Heart left ventricle (tissue), 13 donors: ENCODE measurements at regions not wholly inside any gene's neighbourhood (a gene's known extent, or its start where the extent isn't known, plus 50 kb on each side); places are given as distances from the start of the nearest gene placed in this dataset.
"Not testable (repeated sequence)": the region's sequence is repeated elsewhere in the genome, so short reads cannot be mapped to it uniquely, and the experiment has no call there.

ENCODE experiments used
- POLR2A ChIP-seq, 2 donors: fragments of 450-650 bp; IDR thresholded peaks; one replicate each; pipeline ENCODE4 v1.6.1; 2017; ENCODE audit warnings: antibody characterized with exemption in 2 of 2, mild to moderate bottlenecking in 2 of 2, moderate library complexity in 2 of 2
- TF ChIP-seq, protein P1 (sequence below), 12 donors: fragments of 200-600 bp; sonication (generic) in 4 of 12; IDR thresholded peaks; one replicate each; pipeline versions ENCODE4 v1.5.0 to v1.8.0; 2018 to 2022; ENCODE audit warnings: antibody characterized with exemption in 12 of 12, mild to moderate bottlenecking in 5 of 12
- donor health status: ischemic (EF 13 %, LVEDD 7.1; RV severe dilation, severe dysfunction).
- donor health status: DM: no; HTN: yes; CAD: no.
- donor health status: DM: no; HTN: no; CAD: no.
- donor health status: ischemic (EF 25% LVEDD 6.9; RV normal size, moderate dysfunction).
- donor health status: ischemic (EF 25% LVEDD 5.7; RV mildly dilated, moderate dysfunction).
- donor health status: ischemic (EF 35%, LVEDD 5.7; RV mildly dilated, moderate dysfunction).
- donor health status: nonischemic (EF 11% LVEDD 7.7; RV severe dilation, severe dysfunction).
- donor health status: DM: yes; HTN: yes; CAD: no.
- donor health status: PGD.
- donor health status: ischemic (EF 29% LVEDD 5.4; RV normal size, mild dysfunction).
- donor health status: nonischemic (EF 23%, LVEDD 6.1; RV moderate dilation, normal function).

DNA sequence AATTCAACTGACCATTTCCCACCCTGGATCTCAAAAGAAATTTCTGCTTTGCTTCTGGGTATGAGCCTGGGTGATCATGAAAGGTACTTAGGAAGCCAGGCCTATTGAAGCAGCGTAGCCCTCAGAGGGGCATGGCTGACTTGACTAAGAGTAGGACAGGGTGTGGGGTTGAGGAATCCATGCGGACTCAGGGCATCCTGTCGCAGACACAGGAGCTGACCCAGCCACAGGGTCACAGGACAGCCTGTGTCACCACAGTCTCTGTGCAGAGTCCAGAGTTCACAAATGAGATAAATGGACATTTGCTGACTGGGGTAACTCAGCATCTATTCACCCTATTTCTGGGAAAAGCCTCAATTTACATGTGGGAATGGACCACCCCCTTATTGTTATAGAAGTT, 262.3 kb downstream of the CEP170 start:
- TF ChIP-seq, protein P1, sequence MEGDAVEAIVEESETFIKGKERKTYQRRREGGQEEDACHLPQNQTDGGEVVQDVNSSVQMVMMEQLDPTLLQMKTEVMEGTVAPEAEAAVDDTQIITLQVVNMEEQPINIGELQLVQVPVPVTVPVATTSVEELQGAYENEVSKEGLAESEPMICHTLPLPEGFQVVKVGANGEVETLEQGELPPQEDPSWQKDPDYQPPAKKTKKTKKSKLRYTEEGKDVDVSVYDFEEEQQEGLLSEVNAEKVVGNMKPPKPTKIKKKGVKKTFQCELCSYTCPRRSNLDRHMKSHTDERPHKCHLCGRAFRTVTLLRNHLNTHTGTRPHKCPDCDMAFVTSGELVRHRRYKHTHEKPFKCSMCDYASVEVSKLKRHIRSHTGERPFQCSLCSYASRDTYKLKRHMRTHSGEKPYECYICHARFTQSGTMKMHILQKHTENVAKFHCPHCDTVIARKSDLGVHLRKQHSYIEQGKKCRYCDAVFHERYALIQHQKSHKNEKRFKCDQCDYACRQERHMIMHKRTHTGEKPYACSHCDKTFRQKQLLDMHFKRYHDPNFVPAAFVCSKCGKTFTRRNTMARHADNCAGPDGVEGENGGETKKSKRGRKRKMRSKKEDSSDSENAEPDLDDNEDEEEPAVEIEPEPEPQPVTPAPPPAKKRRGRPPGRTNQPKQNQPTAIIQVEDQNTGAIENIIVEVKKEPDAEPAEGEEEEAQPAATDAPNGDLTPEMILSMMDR (IDR thresholded peaks at IDR 0.05): not testable (repeated sequence)
- TF ChIP-seq POLR2A (IDR thresholded peaks at IDR 0.05): not testable (repeated sequence)
